GM10266 (cell line): ENCODE measurements at regions not wholly inside any gene's neighbourhood (a gene's known extent, or its start where the extent isn't known, plus 50 kb on each side); places are given as distances from the start of the nearest gene placed in this dataset.

Source experiments
- DNase-seq: peaks from one replicate; pipeline ENCODE4 v3.0.0; 2012; ENCODE audit errors: extremely low spot score
- TF ChIP-seq, protein P1 (sequence below): IDR thresholded peaks from 2 replicates; pipeline ENCODE4 v1.5.1; 2012; ENCODE audit warnings: mild to moderate bottlenecking, low read depth; ENCODE audit not compliant: control insufficient read depth, insufficient read depth; ENCODE audit errors: missing control alignments

DNA sequence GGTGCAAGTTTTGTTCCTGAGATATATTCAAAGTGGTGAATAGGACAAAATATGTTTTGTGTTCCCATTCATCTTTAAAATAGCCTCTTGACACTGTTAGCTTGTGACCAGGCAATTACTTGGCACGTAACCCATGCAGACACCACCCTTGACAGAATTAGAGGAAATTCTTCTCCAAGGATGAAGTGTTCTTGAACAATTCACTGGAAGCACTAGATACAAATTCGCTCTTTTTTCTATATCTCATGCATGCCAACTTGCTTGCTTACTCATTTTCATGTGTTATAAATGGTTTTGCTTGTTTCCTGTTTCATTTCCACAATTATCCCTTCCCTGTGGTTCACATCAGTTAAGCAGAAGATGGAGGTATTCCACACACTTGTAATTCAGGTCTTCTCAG is 105.2 kb upstream of the MAN1A1 start:
- TF ChIP-seq, protein P1, sequence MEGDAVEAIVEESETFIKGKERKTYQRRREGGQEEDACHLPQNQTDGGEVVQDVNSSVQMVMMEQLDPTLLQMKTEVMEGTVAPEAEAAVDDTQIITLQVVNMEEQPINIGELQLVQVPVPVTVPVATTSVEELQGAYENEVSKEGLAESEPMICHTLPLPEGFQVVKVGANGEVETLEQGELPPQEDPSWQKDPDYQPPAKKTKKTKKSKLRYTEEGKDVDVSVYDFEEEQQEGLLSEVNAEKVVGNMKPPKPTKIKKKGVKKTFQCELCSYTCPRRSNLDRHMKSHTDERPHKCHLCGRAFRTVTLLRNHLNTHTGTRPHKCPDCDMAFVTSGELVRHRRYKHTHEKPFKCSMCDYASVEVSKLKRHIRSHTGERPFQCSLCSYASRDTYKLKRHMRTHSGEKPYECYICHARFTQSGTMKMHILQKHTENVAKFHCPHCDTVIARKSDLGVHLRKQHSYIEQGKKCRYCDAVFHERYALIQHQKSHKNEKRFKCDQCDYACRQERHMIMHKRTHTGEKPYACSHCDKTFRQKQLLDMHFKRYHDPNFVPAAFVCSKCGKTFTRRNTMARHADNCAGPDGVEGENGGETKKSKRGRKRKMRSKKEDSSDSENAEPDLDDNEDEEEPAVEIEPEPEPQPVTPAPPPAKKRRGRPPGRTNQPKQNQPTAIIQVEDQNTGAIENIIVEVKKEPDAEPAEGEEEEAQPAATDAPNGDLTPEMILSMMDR: no peak
- no peak for DNase-seq

DNA sequence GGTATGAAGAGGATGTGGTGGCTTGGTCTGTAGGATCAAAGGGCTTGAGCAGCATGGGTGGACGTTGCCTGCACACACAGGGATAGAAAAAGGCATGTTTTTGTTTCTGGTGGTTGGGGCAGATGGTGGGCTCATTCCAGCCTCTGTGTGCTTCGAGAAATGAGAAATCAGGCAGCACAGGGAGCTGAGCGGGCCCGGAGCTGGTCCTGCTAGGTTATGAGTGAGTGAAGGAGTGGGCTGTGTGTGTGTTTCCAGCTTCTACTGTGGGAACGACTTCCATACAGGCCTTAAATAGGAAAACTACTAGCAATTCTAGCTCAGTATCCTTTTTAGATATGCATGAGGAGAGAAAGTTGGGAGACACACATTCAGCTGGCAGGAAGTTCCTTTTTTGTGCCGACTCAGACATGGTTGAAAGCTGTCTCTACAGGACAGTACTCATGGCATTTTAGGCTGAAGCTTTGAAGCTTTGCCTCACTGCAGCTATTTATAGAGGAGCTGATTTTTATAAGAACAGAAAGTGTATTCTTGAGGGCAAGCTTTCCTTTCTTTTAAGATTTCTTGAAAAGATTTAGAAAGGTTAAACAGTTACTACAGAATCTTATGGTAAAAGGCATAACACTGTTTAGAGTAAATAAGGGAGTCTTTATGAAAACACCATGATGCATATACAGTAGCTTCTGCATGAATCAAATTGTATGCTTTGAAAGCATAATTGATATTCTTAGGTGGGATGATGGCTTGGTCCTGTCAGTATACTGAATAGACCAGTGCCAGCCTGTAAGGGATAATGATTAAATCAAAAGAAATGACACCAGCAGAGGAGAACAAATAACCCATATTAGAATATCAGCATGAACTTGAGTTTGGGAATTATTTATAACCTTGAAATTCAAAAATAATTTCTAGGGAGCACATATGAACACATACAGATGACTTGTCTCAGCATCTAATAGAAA is 104.0 kb upstream of the MAN1A1 start:
- TF ChIP-seq, protein P1: no peak
- DNase-seq: no peak

DNA sequence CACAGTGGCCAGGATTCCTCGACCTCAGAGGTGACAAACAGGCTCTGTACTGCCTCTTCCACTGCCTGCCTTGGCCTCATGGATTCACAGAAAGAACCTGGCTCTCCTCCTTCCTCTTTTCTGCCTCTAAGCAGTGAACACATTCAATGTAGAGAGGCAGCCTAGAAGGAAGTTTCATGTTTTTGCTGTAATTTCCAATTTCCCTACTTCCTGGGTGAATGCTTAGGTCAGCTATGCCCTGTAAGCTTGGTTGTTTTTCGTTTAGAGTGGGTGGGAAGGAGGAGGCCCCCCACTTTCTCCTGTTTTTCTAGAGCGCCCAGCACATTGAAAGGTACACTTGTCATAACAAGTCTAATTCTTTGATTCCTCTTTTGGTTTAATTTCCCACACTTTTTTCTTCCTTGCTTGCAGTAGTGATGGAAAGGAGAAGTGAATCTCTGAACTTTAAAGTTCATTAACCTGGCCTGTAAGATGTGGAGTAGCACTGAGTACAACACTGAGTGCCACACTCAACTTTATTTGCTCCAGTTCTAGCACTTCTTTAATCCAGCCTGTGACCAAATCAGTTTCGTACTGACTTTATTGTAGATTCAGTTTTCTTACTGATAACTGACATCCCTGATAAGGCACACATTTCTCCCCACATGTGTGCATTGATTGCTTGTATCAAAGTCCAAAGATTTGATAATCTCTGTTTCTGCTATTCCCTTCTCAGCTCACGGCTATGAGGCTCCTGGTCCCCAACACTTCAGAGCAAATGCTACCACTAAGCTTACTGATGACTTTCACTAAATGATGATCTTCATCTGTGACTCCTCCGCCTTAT is 100.0 kb upstream of the MAN1A1 start:
- TF ChIP-seq, protein P1: no peak
- no peak for DNase-seq

DNA sequence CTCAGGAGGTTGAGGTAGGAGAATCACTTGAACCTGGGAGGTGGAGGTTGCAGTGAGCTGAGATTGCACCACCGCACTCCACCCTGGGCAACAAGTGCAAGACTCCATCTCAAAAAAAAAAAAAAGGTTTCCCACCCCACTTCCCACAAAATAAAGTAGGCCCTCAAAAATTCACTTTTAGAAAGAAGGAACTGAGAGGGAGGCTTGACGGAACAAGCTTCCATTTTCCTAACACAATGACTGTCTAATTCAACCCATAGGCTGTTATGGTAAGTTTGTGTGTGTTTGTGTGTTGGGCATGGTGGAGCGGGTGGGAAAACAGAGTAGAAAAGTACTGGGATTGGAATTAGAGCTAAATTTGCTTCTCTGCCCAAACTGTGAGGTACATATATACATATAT is 98.4 kb upstream of the MAN1A1 start:
- no peak for DNase-seq
- TF ChIP-seq, protein P1: no peak

DNA sequence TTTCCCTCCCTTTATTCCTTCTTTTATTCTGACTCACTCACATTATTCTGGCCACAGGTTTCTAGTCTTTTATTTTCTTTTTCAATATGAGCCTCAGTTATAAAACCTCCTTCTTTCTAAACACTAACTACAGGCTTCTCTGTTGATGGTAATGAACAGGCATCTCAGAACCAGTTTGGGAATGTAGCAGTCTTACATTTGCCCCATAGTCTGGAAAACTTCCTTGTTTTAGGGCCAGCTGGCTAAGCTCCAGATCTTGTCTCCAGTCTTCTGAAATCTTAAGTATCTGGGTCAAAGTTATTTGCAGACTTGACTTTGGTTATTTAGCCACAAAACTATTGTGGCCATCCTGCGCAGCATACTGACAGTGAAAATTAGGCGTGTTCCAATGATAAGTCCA is 97.0 kb upstream of the MAN1A1 start:
- DNase-seq: no peak
- TF ChIP-seq, protein P1: no peak

DNA sequence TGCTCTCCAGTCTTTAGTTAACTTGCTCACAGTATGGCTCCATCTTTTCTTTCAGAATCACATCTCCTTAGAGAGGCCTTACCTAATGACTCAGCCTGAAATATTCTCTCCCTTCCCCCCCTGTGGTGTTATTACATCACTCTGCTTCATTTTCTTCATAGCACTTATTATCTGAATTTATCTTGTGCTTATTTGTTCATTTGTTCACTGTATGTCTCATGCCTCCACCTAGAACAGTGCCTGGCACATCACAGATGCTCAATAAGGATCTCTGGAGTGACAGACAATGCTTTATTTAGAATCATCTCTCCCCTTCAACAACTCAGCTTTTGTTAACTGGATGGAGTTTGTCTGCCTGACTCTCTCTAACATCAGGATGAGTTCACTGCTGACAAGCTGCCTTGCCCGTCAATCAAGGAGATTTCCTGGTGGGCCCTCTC is 96.6 kb upstream of the MAN1A1 start:
- no peak for DNase-seq
- TF ChIP-seq, protein P1: no peak
